MM.1S (cell line): ENCODE measurements at regions not wholly inside any gene's neighbourhood (a gene's known extent, or its start where the extent isn't known, plus 50 kb on each side); places are given as distances from the start of the nearest gene placed in this dataset.

Source experiments
- DNase-seq: peaks from one replicate; pipeline ENCODE4 v3.0.0-alpha.2; 2015
- H2AFZ ChIP-seq: fragments of 300-600 bp; sonication (generic); 2 replicates; pipeline ENCODE4 v1.6.0; 2016; ENCODE audit warnings: antibody characterized with exemption, low read length
- H3F3A ChIP-seq: fragments of 300-600 bp; sonication (generic); 2 replicates; pipeline ENCODE4 v1.6.1; 2016; ENCODE audit warnings: mild to moderate bottlenecking, antibody characterized with exemption, low read length, moderate library complexity, mixed read lengths; ENCODE audit not compliant: insufficient read depth
- H3K27ac ChIP-seq: fragments of 300-600 bp; sonication (generic); 2 replicates; pipeline ENCODE4 v1.5.1; 2016; ENCODE audit warnings: mild to moderate bottlenecking, low read length
- H3K27me3 ChIP-seq: fragments of 300-600 bp; sonication (generic); replicated peaks from 2 replicates; pipeline ENCODE4 v1.6.0; 2016; ENCODE audit warnings: low read length; ENCODE audit not compliant: insufficient read depth
- H3K36me3 ChIP-seq: fragments of 300-600 bp; sonication (generic); replicated peaks from 2 replicates; pipeline ENCODE4 v1.6.1; 2016; ENCODE audit warnings: mild to moderate bottlenecking, low read length, mixed read lengths; ENCODE audit not compliant: insufficient read depth
- H3K4me1 ChIP-seq: fragments of 300-600 bp; sonication (generic); 2 replicates; pipeline ENCODE4 v1.6.1; 2016; ENCODE audit warnings: low read length, mixed read lengths
- H3K4me2 ChIP-seq: fragments of 300-600 bp; sonication (generic); 2 replicates; pipeline ENCODE4 v1.6.0; 2016; ENCODE audit warnings: low read depth, low read length
- H3K4me3 ChIP-seq: fragments of 300-600 bp; sonication (generic); 2 replicates; pipeline ENCODE4 v1.5.1; 2016; ENCODE audit warnings: low read length, mixed read lengths
- H3K79me2 ChIP-seq: fragments of 300-600 bp; sonication (generic); 2 replicates; pipeline ENCODE4 v1.6.1; 2016; ENCODE audit warnings: mixed run types, low read length, mixed read lengths
- H3K9ac ChIP-seq: fragments of 300-600 bp; sonication (generic); 2 replicates; pipeline ENCODE4 v1.6.1; 2016; ENCODE audit warnings: low read length, mixed read lengths
- H3K9me2 ChIP-seq: fragments of 300-600 bp; sonication (generic); replicated peaks from 2 replicates; pipeline ENCODE4 v1.6.1; 2016; ENCODE audit warnings: mild to moderate bottlenecking, low read length, mixed read lengths; ENCODE audit not compliant: insufficient read depth
- H3K9me3 ChIP-seq: fragments of 300-600 bp; sonication (generic); replicated peaks from 2 replicates; pipeline ENCODE4 v1.6.1; 2016; ENCODE audit warnings: mild to moderate bottlenecking, low read length, mixed read lengths; ENCODE audit not compliant: insufficient read depth
- H4K20me1 ChIP-seq: fragments of 300-600 bp; sonication (generic); 2 replicates; pipeline ENCODE4 v1.6.1; 2016; ENCODE audit warnings: mild to moderate bottlenecking, low read length, moderate library complexity, mixed read lengths; ENCODE audit not compliant: insufficient read depth
- CTCF ChIP-seq: fragments of 300-600 bp; sonication (generic); IDR thresholded peaks from 2 replicates; pipeline ENCODE4 v1.5.1; 2016; ENCODE audit warnings: antibody characterized with exemption, low read length, mixed read lengths
- EZH2 ChIP-seq: fragments of 300-600 bp; sonication (generic); optimal IDR thresholded peaks from 2 replicates; pipeline ENCODE3; 2017; ENCODE audit warnings: low read depth, mild to moderate bottlenecking, antibody characterized with exemption, low read length, mixed read lengths
- EZH2phosphoT487 ChIP-seq: fragments of 300-600 bp; sonication (generic); IDR thresholded peaks from 2 replicates; pipeline ENCODE4 v1.6.1; 2018; ENCODE audit warnings: antibody characterized with exemption, low read length

GRCh38 chr13:105345730-105346129 lies 1189.7 kb downstream of the EFNB2 start:
- H3K79me2 ChIP-seq, result no peaks in the 10 kb centered on the region
- H3K36me3 ChIP-seq, result no peaks in the 10 kb centered on the region
- H3K27me3 ChIP-seq, result no peaks in the 10 kb centered on the region
- DNase-seq, result no peak
- no peak overlapping the region for H3K4me2 ChIP-seq
- TF ChIP-seq EZH2, result no peak
- no peak for TF ChIP-seq CTCF
- TF ChIP-seq EZH2phosphoT487, result no peak
- H2AFZ ChIP-seq, result no peak overlapping the region
- no peaks in the 10 kb centered on the region for H3K9me3 ChIP-seq
- no peaks in the 10 kb centered on the region for H4K20me1 ChIP-seq
- H3K27ac ChIP-seq, result no peak overlapping the region
- no peaks in the 10 kb centered on the region for H3F3A ChIP-seq
- H3K4me1 ChIP-seq, result no peaks in the 10 kb centered on the region
- no peaks in the 10 kb centered on the region for H3K9me2 ChIP-seq
- H3K4me3 ChIP-seq, result no peak overlapping the region
- H3K9ac ChIP-seq, result no peak overlapping the region

- no peak for DNase-seq
- Histone ChIP-seq H3F3A (no peaks in the 10 kb centered on the region), H3K4me3 (no peak overlapping the region), H2AFZ (no peak overlapping the region), H3K4me2 (no peak overlapping the region), H3K9me2 (no peaks in the 10 kb centered on the region), H3K9me3 (no peaks in the 10 kb centered on the region), H3K27ac (no peak overlapping the region), H3K9ac (no peak overlapping the region), H3K79me2 (no peaks in the 10 kb centered on the region), H3K4me1 (no peaks in the 10 kb centered on the region), H3K36me3 (no peaks in the 10 kb centered on the region), H3K27me3 (no peaks in the 10 kb centered on the region), H4K20me1 (no peaks in the 10 kb centered on the region)
- TF ChIP-seq EZH2, result no peak
- no peak for TF ChIP-seq CTCF
- TF ChIP-seq EZH2phosphoT487, result no peak
These were observed 1190.3 kb downstream of the EFNB2 start for GRCh38 chr13:105345131-105345530.

- Histone ChIP-seq H3K4me1 (no peaks in the 10 kb centered on the region), H4K20me1 (no peaks in the 10 kb centered on the region), H3K4me2 (no peak overlapping the region), H3K27me3 (no peaks in the 10 kb centered on the region), H3K79me2 (no peaks in the 10 kb centered on the region), H3K9me3 (no peaks in the 10 kb centered on the region), H3K4me3 (no peak overlapping the region), H2AFZ (no peak overlapping the region), H3K9me2 (no peaks in the 10 kb centered on the region), H3K27ac (no peak overlapping the region), H3K9ac (no peak overlapping the region), H3K36me3 (no peaks in the 10 kb centered on the region), H3F3A (no peaks in the 10 kb centered on the region)
- no peak for DNase-seq
- TF ChIP-seq EZH2 (no peak), CTCF (no peak), EZH2phosphoT487 (no peak)
These were observed 1192.2 kb downstream of the EFNB2 start for GRCh38 chr13:105343134-105343806.
